Liver (tissue), 8 donors: ENCODE measurements at regions not wholly inside any gene's neighbourhood (a gene's known extent, or its start where the extent isn't known, plus 50 kb on each side); places are given as distances from the start of the nearest gene placed in this dataset.

Experiments
- DNase-seq: peaks from one replicate; pipeline ENCODE4 v3.0.0-alpha.2; 2017; ENCODE audit warnings: low spot score
- H3K27ac ChIP-seq, 2 donors: one replicate each; pipeline ENCODE4 v1.7.0; 2013; ENCODE audit warnings: inconsistent platforms in 2 of 2, low read length in 2 of 2, control low read depth in 1 of 2, low read depth in 1 of 2, mild to moderate bottlenecking in 1 of 2
- H3K27me3 ChIP-seq, 4 donors: one replicate each; pipeline versions ENCODE4 v1.6.1 to v1.7.0; 2013; ENCODE audit warnings: low read length in 3 of 4, inconsistent platforms in 1 of 4, mild to moderate bottlenecking in 1 of 4, moderate library complexity in 1 of 4; ENCODE audit not compliant: control insufficient read depth in 4 of 4, insufficient read depth in 4 of 4
- H3K36me3 ChIP-seq, 4 donors: one replicate each; pipeline versions ENCODE4 v1.6.1 to v1.7.0; 2013; ENCODE audit warnings: low read length in 3 of 4, mild to moderate bottlenecking in 3 of 4, low read depth in 1 of 4, moderate library complexity in 1 of 4; ENCODE audit not compliant: control insufficient read depth in 4 of 4, insufficient read depth in 3 of 4
- H3K4me1 ChIP-seq, 4 donors: one replicate each; pipeline versions ENCODE4 v1.6.1 to v1.7.0; 2013; ENCODE audit warnings: low read length in 3 of 4, mild to moderate bottlenecking in 3 of 4, moderate library complexity in 1 of 4; ENCODE audit not compliant: control insufficient read depth in 4 of 4, insufficient read depth in 4 of 4
- H3K4me3 ChIP-seq, 3 donors: one replicate each; pipeline versions ENCODE4 v1.6.1 to v1.7.0; 2013; ENCODE audit warnings: low read length in 3 of 3, control low read depth in 1 of 3, low read depth in 1 of 3, mild to moderate bottlenecking in 1 of 3
- H3K9ac ChIP-seq, 2 donors: one replicate each; pipeline ENCODE4 v1.7.0; 2013; ENCODE audit warnings: low read length in 2 of 2, mild to moderate bottlenecking in 2 of 2, moderate library complexity in 2 of 2, control low read depth in 1 of 2, low read depth in 1 of 2
- H3K9me3 ChIP-seq, 4 donors: one replicate each; pipeline versions ENCODE4 v1.6.1 to v1.7.0; 2013; ENCODE audit warnings: low read length in 3 of 4; ENCODE audit not compliant: control insufficient read depth in 4 of 4
- FOXA1 ChIP-seq: IDR thresholded peaks from 2 replicates; pipeline ENCODE4 v1.6.1; 2016; ENCODE audit warnings: antibody characterized with exemption
- FOXA2 ChIP-seq: IDR thresholded peaks from 2 replicates; pipeline ENCODE4 v1.6.1; 2016; ENCODE audit warnings: antibody characterized with exemption
- HNF4A ChIP-seq, 2 donors: conservative IDR thresholded peaks; 2 replicates each; pipeline ENCODE4 v1.6.1; 2016; ENCODE audit warnings: antibody characterized with exemption in 2 of 2, mild to moderate bottlenecking in 2 of 2
- HNF4G ChIP-seq: IDR thresholded peaks from 2 replicates; pipeline ENCODE4 v1.6.1; 2016; ENCODE audit warnings: antibody characterized with exemption
- NR2F2 ChIP-seq: IDR thresholded peaks from 2 replicates; pipeline ENCODE4 v1.6.1; 2016; ENCODE audit warnings: antibody characterized with exemption
- RAD21 ChIP-seq, 2 donors: IDR thresholded peaks; 2 replicates each; pipeline ENCODE4 v1.6.1; 2016; ENCODE audit warnings: antibody characterized with exemption in 2 of 2, mild to moderate bottlenecking in 2 of 2
- RXRA ChIP-seq, 2 donors: IDR thresholded peaks; 2 replicates each; pipeline ENCODE4 v1.6.1; 2017 to 2018; ENCODE audit warnings: antibody characterized with exemption in 2 of 2, mild to moderate bottlenecking in 1 of 2
- SP1 ChIP-seq: IDR thresholded peaks from 2 replicates; pipeline ENCODE4 v1.6.1; 2018; ENCODE audit warnings: antibody characterized with exemption, mild to moderate bottlenecking
- TAF1 ChIP-seq: conservative IDR thresholded peaks from 2 replicates; pipeline ENCODE4 v1.6.1; 2016; ENCODE audit warnings: antibody characterized with exemption, mild to moderate bottlenecking
- YY1 ChIP-seq: IDR thresholded peaks from 2 replicates; pipeline ENCODE4 v1.6.1; 2016; ENCODE audit warnings: antibody characterized with exemption, mild to moderate bottlenecking
- WGBS: extraction: QIAGEN DNeasy Blood & Tissue Kit; methylation state at CpG from one replicate; pipeline ENCODE4 v1.1.7; 2013; 5-methylcytosine and 5-hydroxymethylcytosine counted together
- TF ChIP-seq, protein P1 (sequence below): fragments of 150-350 bp; IDR thresholded peaks from 2 replicates; pipeline ENCODE4 v1.5.1; 2017; ENCODE audit warnings: improper control_type of control experiment, low read depth, low read length; ENCODE audit not compliant: missing input control
- TF ChIP-seq, protein P2 (sequence below): IDR thresholded peaks from 2 replicates; pipeline ENCODE4 v1.6.1; 2016; ENCODE audit warnings: antibody characterized with exemption
- TF ChIP-seq, protein P3 (sequence below): IDR thresholded peaks from 2 replicates; pipeline ENCODE4 v1.6.1; 2016; ENCODE audit warnings: antibody characterized with exemption
- donor health status: healthy.
- donor health status: healthy.
- donor health status: healthy.
- donor health status: healthy.
- donor health status: healthy.

DNA sequence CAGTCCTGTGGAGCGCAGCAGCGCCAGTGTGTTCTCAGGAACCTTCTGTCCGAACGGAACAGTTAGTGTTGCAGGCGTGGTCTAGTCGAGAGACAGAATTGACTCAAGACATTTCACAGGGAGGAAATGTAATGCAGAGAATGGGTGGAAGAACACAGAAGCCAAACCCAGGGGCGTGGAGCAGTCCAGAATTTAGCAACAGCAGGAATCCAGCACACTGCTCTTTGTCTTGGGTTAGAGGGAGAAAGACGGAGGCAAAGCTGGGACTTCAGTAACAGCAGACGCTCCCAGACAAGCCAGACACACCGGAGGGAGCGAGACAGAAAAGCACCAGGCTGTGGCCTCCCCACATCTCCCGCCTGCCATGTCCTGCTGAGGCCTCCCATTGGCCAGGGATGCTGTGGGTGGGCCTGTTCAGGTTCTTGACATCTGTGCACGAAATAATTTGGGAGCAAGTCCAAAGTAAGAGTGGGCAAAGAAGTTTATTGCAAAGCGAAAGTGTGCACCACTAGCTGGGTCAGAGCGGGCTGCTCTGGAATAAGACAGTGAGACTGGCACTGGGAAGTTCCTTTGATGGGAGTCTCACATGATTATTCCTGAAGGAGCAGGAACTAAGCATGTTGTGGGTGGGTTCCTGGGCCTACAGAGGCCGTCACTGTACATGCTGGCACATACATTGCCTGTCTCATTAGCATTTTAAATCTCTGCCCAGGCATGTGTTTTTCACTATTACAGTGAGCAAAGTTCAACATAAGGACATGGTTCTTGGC is 339.3 kb upstream of the SFSWAP start:
- H3K27me3 ChIP-seq = peaks cover 0 to 5% (median 0%) of the 10 kb centered on the region in 4 donors
- TF ChIP-seq FOXA1 = no peak
- no peak for TF ChIP-seq RXRA (IDR thresholded peaks at IDR 0.05)
- no peak for TF ChIP-seq YY1
- TF ChIP-seq, protein P1, sequence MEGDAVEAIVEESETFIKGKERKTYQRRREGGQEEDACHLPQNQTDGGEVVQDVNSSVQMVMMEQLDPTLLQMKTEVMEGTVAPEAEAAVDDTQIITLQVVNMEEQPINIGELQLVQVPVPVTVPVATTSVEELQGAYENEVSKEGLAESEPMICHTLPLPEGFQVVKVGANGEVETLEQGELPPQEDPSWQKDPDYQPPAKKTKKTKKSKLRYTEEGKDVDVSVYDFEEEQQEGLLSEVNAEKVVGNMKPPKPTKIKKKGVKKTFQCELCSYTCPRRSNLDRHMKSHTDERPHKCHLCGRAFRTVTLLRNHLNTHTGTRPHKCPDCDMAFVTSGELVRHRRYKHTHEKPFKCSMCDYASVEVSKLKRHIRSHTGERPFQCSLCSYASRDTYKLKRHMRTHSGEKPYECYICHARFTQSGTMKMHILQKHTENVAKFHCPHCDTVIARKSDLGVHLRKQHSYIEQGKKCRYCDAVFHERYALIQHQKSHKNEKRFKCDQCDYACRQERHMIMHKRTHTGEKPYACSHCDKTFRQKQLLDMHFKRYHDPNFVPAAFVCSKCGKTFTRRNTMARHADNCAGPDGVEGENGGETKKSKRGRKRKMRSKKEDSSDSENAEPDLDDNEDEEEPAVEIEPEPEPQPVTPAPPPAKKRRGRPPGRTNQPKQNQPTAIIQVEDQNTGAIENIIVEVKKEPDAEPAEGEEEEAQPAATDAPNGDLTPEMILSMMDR = no peak
- TF ChIP-seq, protein P2, sequence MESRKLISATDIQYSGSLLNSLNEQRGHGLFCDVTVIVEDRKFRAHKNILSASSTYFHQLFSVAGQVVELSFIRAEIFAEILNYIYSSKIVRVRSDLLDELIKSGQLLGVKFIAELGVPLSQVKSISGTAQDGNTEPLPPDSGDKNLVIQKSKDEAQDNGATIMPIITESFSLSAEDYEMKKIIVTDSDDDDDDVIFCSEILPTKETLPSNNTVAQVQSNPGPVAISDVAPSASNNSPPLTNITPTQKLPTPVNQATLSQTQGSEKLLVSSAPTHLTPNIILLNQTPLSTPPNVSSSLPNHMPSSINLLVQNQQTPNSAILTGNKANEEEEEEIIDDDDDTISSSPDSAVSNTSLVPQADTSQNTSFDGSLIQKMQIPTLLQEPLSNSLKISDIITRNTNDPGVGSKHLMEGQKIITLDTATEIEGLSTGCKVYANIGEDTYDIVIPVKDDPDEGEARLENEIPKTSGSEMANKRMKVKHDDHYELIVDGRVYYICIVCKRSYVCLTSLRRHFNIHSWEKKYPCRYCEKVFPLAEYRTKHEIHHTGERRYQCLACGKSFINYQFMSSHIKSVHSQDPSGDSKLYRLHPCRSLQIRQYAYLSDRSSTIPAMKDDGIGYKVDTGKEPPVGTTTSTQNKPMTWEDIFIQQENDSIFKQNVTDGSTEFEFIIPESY = no peak
- TF ChIP-seq FOXA2 = no peak
- TF ChIP-seq NR2F2 = no peak
- TF ChIP-seq HNF4G = no peak
- TF ChIP-seq, protein P3, sequence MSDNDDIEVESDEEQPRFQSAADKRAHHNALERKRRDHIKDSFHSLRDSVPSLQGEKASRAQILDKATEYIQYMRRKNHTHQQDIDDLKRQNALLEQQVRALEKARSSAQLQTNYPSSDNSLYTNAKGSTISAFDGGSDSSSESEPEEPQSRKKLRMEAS = no peak
- TF ChIP-seq SP1 = no peak
- TF ChIP-seq TAF1 = no peak
- TF ChIP-seq HNF4A (conservative IDR thresholded peaks at IDR 0.05) = no peak
- DNase-seq = no peak
- no peak overlapping the region for H3K4me3 ChIP-seq
- H3K36me3 ChIP-seq = no peaks in the 10 kb centered on the region
- no peak overlapping the region for H3K9ac ChIP-seq
- no peak overlapping the region for H3K27ac ChIP-seq
- H3K4me1 ChIP-seq = no peaks in the 10 kb centered on the region
- no peaks in the 10 kb centered on the region for H3K9me3 ChIP-seq
- 80% methylated on average over 16 of the region's 16 CpGs for WGBS

DNA sequence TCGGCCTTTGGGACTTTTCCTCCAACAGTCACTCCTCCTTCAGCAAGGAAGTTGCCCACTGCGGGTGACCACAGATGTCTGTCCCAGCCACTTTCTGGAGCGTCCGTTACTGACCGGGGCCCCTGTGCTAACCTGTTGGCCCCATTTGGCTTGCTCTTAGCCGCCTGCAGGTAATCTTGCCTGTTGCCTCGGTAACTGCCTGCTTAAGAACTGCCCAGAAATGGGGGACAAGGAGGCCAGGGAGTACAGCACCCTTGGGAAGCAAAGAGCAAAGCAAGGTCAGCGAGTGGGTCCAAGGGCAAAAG is 338.8 kb upstream of the SFSWAP start:
- Histone ChIP-seq H3K27me3 (peaks cover 0 to 5% (median 0%) of the 10 kb centered on the region in 4 donors), H3K9me3 (no peaks in the 10 kb centered on the region), H3K36me3 (no peaks in the 10 kb centered on the region), H3K27ac (no peak overlapping the region), H3K4me3 (no peak overlapping the region), H3K4me1 (no peaks in the 10 kb centered on the region), H3K9ac (no peak overlapping the region)
- 77% methylated on average over 8 of the region's 8 CpGs for WGBS
- TF ChIP-seq FOXA1 (no peak), TAF1 (no peak)
- DNase-seq = no peak

DNA sequence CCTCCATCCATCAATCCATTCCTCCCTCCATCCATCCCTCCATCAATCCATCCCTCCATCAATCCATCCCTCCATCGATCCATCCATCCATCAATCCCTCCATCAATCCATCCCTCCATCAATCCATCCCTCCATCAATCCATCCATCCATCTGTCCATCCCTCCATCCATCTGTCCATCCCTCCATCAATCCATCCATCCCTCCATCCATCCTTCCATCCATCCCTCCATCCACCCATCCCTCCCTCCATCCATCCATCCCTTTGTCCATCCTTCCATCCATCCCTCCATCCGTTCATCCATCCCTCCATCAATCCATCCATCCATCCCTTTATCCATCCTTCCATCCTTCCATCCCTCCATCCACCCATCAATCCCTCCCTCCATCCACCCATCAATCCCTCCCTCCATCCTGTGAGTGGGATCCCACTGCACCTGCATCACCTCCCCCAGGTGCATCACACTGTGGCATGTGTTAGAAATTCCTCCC is 338.1 kb upstream of the SFSWAP start:
- TF ChIP-seq RAD21 (IDR thresholded peaks at IDR 0.05) = no peak
- no peak for TF ChIP-seq NR2F2
- TF ChIP-seq FOXA2 = no peak
- H3K27ac ChIP-seq = no peak overlapping the region
- no peak for DNase-seq
- H3K9me3 ChIP-seq = no peaks in the 10 kb centered on the region
- WGBS = 68% methylated on average over 2 of the region's 2 CpGs
- peaks cover 0 to 5% (median 0%) of the 10 kb centered on the region in 4 donors for H3K27me3 ChIP-seq
- no peak overlapping the region for H3K9ac ChIP-seq
- H3K4me3 ChIP-seq = no peak overlapping the region
- H3K36me3 ChIP-seq = no peaks in the 10 kb centered on the region
- no peaks in the 10 kb centered on the region for H3K4me1 ChIP-seq
